ENCODE measurements at regions not wholly inside any gene's neighbourhood (a gene's known extent, or its start where the extent isn't known, plus 50 kb on each side); places are given as distances from the start of the nearest gene placed in this dataset.

DNA sequence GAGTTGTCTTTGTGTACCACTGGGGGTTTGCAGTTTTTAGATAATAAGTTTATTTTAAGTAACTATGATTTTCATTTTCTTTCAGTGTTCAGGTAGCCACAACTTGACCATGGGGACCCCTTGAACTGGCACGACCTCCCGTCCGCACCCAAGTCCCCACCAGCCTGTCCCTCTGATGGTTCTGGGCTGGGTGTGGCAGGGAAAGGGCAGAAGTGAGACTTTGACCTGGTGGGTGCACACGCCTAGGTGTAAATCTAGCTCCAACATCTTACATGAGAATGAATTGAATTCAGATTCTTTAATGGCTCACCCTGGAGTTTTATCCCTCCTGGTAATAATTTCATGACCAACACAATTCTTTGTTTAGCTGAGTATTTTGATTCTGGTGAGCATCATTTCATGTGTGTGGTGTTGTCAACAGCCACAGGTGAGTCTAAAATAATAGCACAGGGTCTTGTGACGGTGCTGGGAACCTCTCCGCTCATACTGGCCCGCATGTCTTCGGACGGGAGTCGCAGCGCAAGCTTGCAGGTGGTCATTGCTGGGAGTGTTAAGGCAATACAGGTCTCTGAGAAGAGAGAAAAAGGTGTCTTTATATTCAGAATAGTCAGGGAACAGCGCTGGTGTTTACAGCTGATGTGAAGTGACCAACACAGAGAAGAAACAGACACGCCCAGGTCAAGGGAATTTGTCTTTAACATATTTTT, 50.8 kb upstream of the POFUT2 start:
- no peak for TF ChIP-seq CTCF (IDR thresholded peaks at IDR 0.05; ENCODE audit: low read depth, low read length)
- H3K4me3 ChIP-seq (ENCODE audit: low read depth, low read length) = no peak overlapping the region
- no peaks in the 10 kb centered on the region for H3K27me3 ChIP-seq (ENCODE audit: insufficient read depth, low read depth, severe bottlenecking)
- H3K27ac ChIP-seq = no peak overlapping the region
- H3K36me3 ChIP-seq = no peaks in the 10 kb centered on the region
- peaks cover 3% of the 10 kb centered on the region for H3K9me3 ChIP-seq (ENCODE audit: severe bottlenecking)
- no peak for DNase-seq

GRCh38 chr21:45339421-45340402, 52.0 kb upstream of the POFUT2 start:
- Histone ChIP-seq H3K27ac (no peak overlapping the region), H3K27me3 (ENCODE audit: insufficient read depth, low read depth, severe bottlenecking) (no peaks in the 10 kb centered on the region), H3K9me3 (ENCODE audit: severe bottlenecking) (peaks cover 5% of the 10 kb centered on the region), H3K36me3 (no peaks in the 10 kb centered on the region), H3K4me3 (ENCODE audit: low read depth, low read length) (no peak overlapping the region)
- DNase-seq = no peak
- TF ChIP-seq CTCF (IDR thresholded peaks at IDR 0.05; ENCODE audit: low read depth, low read length) = no peak

GRCh38 chr21:45340515-45340914, 52.8 kb upstream of the POFUT2 start:
- H3K27ac ChIP-seq = no peak overlapping the region
- no peaks in the 10 kb centered on the region for H3K27me3 ChIP-seq (ENCODE audit: insufficient read depth, low read depth, severe bottlenecking)
- no peak for TF ChIP-seq CTCF (IDR thresholded peaks at IDR 0.05; ENCODE audit: low read depth, low read length)

DNA sequence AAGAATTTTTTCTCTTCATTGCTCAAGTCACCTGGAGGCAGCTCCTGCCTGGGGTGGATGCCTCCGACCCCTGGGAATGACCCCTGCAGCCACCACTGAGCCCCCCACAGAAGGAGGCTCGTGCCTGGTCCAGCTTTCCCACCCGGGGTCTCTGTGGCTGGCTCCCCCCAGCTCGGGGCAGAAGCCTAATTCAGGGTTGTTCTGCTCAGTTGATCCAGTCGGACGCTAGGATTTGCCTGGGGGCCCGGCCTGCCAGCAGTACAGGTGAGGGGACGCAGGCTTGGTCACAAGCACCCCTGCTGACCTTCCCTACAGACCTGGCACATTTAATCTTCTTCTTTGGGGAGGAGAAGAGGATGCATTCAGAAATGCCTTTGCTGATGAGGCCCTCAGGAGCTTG, 53.6 kb upstream of the POFUT2 start:
- no peak for TF ChIP-seq CTCF (IDR thresholded peaks at IDR 0.05; ENCODE audit: low read depth, low read length)
- no peaks in the 10 kb centered on the region for H3K36me3 ChIP-seq
- H3K27ac ChIP-seq = no peak overlapping the region
- DNase-seq = no peak
- H3K4me3 ChIP-seq (ENCODE audit: low read depth, low read length) = no peak overlapping the region
- peaks cover 5% of the 10 kb centered on the region for H3K9me3 ChIP-seq (ENCODE audit: severe bottlenecking)
- no peaks in the 10 kb centered on the region for H3K27me3 ChIP-seq (ENCODE audit: insufficient read depth, low read depth, severe bottlenecking)

More at GRCh38 chr21:45340515-45340914, 52.8 kb upstream of the POFUT2 start:
- no peak for DNase-seq
- H3K4me3 ChIP-seq (ENCODE audit: low read depth, low read length) = no peak overlapping the region
- H3K36me3 ChIP-seq = no peaks in the 10 kb centered on the region
- peaks cover 5% of the 10 kb centered on the region for H3K9me3 ChIP-seq (ENCODE audit: severe bottlenecking)

DNA sequence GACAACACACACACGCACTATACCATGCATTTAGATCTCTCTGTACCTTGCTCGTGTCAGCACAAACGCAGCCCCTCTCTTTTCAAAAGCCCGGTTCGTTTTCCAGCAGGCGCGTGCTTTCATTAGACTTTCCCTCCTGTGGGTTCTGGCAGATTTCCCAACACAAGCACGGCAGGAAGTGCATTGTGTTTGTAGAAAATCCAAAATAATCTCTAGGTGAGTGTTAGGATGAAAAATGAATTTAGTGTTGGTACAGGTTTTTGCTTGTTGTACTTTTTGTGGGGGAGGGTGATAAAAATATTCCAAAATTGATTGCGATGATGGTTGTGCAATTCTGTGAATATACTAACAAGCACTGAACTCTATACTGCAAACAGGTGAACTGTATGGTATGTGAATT, 54.1 kb upstream of the POFUT2 start:
- H3K27me3 ChIP-seq (ENCODE audit: insufficient read depth, low read depth, severe bottlenecking) = no peaks in the 10 kb centered on the region
- no peak overlapping the region for H3K27ac ChIP-seq
- no peak overlapping the region for H3K4me3 ChIP-seq (ENCODE audit: low read depth, low read length)
- no peaks in the 10 kb centered on the region for H3K36me3 ChIP-seq
- DNase-seq = no peak
- TF ChIP-seq CTCF (IDR thresholded peaks at IDR 0.05; ENCODE audit: low read depth, low read length) = no peak
- H3K9me3 ChIP-seq (ENCODE audit: severe bottlenecking) = peaks cover 5% of the 10 kb centered on the region

Data from WERI-Rb-1 (cell line).